Mucosa of rectum (tissue), 2 donors: ENCODE measurements at regions not wholly inside any gene's neighbourhood (a gene's known extent, or its start where the extent isn't known, plus 50 kb on each side); places are given as distances from the start of the nearest gene placed in this dataset.

Experiments used
- H3K27ac ChIP-seq, 2 donors: one replicate each; pipeline ENCODE4 v1.7.0; 2013; ENCODE audit warnings: inconsistent platforms in 2 of 2, low read depth in 2 of 2, low read length in 2 of 2
- H3K27me3 ChIP-seq, 2 donors: one replicate each; pipeline ENCODE4 v1.7.0; 2013; ENCODE audit warnings: low read length in 2 of 2; ENCODE audit not compliant: control insufficient read depth in 2 of 2, insufficient read depth in 2 of 2
- H3K36me3 ChIP-seq, 2 donors: one replicate each; pipeline ENCODE4 v1.7.0; 2013; ENCODE audit warnings: low read length in 2 of 2; ENCODE audit not compliant: control insufficient read depth in 2 of 2, insufficient read depth in 2 of 2
- H3K4me1 ChIP-seq, 2 donors: one replicate each; pipeline ENCODE4 v1.7.0; 2013; ENCODE audit warnings: low read length in 2 of 2, mild to moderate bottlenecking in 1 of 2; ENCODE audit not compliant: control insufficient read depth in 2 of 2, insufficient read depth in 2 of 2
- H3K4me3 ChIP-seq, 2 donors: one replicate each; pipeline ENCODE4 v1.7.0; 2013; ENCODE audit warnings: low read length in 2 of 2
- H3K9ac ChIP-seq, 2 donors: one replicate each; pipeline ENCODE4 v1.7.0; 2013; ENCODE audit warnings: low read length in 2 of 2, low read depth in 1 of 2, mild to moderate bottlenecking in 1 of 2
- H3K9me3 ChIP-seq, 2 donors: one replicate each; pipeline ENCODE4 v1.7.0; 2013; ENCODE audit warnings: low read length in 2 of 2; ENCODE audit not compliant: control insufficient read depth in 2 of 2
- donor health status: healthy.
- donor health status: Normal muscosa, but diverticular disease.

- H3K4me1 ChIP-seq, result no peaks in the 10 kb centered on the region
- H3K4me3 ChIP-seq, result no peak overlapping the region
- H3K9me3 ChIP-seq, result no peaks in the 10 kb centered on the region
- H3K9ac ChIP-seq, result no peak overlapping the region
- H3K36me3 ChIP-seq, result no peaks in the 10 kb centered on the region
- no peak overlapping the region for H3K27ac ChIP-seq
- H3K27me3 ChIP-seq, result no peaks in the 10 kb centered on the region
Measured at GRCh38 chr6:138038142-138038870, 68.9 kb downstream of the PERP start.
